ENCODE measurements at regions not wholly inside any gene's neighbourhood (a gene's known extent, or its start where the extent isn't known, plus 50 kb on each side); places are given as distances from the start of the nearest gene placed in this dataset.

DNA sequence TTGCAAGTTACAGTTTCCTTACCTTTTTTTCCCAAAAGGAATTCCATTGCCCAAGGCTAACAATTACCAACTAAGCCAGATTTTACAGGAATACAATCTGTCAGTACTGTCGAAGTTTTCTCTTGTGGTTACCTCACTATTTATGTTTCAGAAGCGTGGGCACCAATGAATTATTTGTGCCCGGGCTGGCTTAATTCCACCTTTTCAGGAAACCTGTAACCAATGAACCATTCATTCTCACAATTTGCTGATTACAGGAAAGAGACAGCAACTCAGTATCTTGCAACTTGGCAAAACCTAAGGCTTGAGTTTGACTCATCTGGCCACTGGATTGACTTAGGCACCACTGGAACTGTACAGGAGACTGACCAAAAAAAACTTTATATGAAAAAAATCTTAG lies 485.6 kb downstream of the INHBA start:
- DNase-seq = no peak

DNA sequence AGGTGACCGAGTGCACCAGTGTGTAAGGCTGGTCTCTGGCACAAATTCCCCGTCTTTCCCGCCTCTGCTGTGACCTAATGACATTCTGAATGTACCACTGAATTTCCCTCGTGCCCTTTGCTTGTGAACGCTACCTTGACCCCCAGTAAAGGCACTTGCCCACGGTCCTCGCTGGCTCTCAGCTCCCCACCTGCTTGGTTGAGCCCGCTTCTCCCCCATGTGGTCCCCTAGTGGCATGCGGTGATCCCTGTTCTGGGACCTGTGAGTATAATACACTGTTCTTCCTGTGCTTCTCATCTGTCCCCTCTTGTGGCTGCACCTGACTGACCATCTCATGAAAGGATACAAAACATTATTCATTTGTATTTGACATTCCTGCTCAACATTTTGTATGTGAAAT lies 495.7 kb downstream of the INHBA start:
- DNase-seq = no peak

DNA sequence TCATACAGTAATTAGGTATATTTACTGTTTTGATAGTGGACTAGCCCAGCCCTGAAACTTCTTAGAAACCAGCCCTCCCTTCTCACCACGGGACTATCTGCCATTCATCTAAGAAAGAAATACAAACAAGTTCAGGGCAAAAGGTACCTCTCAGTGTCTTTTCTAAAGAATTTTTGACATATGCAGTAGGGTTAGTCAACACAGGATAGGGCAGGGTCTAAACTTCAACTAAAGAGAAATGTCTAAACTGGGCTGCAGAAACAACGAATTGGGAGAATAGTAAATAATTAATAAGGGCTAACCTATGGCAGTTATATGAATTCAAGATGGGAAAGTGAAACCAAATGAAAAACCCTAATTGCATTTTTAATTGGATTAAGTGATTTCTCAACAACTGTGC lies 496.6 kb downstream of the INHBA start:
- DNase-seq = no peak

DNA sequence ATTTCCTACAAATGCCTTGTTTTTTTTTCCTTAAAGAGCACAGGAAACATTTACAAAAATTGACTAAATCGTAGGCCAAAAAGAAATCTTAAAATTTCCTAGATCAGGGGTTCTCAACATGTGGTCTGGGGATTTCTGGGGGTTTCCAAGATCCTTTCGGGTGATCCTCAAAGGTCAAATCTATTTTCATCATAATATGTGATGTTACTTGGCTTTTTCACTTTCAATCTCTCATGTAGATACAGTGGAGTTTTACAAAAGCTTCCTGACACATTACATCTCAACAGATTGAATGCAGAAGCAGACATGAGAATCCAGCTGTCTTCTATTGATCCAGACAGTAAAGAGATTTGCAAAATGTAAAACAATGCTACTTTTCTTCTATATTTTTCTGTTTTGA lies 497.3 kb downstream of the INHBA start:
- DNase-seq = peak; percentile 80

DNA sequence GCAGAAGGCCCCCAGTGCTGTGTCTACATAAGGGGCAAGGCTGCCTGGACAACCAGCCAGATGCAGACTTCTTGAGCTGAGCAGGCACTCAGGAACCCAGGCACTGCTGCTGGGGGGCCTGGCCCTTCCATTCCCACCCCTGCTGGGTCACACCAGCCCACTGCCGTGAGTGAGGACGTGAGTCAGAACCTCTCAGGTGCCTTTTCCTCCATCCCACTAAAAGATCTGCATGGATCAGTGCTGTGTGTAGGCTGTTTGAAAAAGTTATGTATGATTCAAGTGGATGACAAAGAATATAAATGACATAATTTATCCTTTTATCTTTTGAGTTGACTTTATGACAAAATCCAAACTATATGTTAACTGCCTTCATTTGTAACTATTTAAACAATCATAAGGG lies 499.3 kb downstream of the INHBA start:
- peak; percentile 9 for DNase-seq

DNA sequence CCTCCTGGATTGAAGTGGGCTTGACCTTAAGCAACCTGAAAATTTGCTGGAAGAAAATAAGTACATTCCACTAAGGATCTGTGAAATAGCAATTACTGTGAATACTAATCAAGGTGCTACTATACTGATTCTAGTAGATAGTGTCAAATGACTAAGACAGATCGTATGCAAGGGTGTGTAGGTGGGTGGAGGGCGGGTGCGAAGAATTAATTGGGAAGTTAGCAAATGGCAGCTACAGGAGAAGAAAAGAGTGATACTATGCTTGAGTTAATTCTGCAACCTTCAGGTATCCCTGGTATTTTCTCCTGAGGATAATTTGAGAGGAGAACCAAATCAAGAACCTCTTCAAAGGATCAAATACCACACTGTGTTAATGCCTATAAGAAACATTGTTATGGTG lies 501.9 kb downstream of the INHBA start:
- no peak for DNase-seq

DNA sequence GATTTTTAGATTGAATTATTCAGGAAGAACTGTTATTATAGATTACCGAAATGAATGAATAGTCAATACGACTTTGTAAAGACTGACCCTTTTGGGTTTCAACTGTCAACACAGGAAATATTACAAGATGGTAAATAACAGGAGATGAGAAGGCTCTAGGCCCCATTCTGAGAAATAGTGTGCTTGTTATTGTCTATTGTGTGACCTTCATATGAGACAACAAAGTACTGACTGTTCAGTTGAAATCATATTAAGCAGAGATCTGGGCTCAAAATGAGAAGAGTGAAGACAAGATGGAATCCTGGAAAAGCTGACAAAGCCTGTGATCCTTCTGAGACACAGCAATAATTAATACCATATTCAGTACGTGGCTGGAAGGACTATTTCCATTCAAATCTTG lies 503.8 kb downstream of the INHBA start:
- no peak for DNase-seq

DNA sequence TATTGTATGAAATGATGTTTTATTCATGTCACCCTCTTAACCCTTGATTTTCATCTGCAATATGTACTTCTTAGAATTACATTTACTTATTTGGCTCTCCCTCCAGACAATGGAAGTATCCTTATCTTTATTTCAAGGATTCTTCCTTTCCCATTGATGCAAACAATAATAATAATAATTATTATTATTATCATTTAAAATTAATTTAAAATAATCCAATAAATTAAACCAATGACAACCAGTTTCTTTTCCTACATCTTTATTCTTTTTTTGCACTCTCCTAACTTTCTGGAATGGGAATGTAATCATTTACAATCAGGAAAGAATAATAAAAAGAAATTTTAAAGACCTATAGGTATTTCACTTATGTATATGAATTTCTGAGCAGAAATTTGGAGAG lies 504.4 kb downstream of the INHBA start:
- DNase-seq = no peak

DNA sequence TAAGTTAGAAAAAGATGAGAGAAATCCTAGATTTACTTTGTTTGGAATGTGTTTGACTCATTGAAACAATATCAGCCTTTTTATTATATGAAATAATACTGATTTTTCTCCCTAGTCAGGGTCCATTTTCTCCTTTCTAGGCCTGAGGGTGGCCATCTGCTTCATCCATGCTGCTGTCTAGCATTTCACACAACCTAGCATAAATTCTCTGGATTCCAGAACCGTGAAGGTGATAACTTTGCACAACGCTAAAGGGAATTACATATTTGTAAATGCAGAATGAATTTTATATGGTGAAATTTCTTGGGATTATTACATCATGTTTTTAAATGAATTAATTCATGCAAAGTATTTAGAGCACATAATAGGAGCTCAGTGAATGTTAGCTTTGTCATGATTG lies 505.1 kb downstream of the INHBA start:
- DNase-seq = no peak

DNA sequence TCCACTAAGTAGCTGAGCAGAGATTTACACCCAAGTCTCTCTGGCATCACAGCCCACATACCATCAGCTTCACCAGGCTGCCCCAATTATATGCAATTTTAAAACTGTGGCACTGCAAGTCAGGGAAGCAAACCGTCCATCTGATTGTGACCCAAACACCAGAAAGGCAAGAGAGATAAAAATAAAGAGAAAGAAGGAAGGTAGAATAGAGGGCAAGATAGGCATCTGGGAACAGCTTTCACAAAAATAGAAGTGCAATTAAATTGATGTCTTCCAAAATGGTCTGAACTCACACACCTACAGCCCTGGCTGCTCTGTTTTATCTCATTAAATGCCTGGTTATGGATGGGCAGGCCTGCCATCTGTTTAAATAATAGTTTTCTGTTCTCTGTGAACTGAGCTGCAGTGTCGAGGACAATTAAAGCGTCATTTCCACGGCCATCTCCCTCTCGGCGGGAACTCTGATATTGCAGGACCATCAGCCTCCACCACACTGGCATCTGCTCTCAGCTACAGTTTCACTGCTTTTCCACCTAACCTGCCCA lies 509.1 kb downstream of the INHBA start:
- no peak for DNase-seq

DNA sequence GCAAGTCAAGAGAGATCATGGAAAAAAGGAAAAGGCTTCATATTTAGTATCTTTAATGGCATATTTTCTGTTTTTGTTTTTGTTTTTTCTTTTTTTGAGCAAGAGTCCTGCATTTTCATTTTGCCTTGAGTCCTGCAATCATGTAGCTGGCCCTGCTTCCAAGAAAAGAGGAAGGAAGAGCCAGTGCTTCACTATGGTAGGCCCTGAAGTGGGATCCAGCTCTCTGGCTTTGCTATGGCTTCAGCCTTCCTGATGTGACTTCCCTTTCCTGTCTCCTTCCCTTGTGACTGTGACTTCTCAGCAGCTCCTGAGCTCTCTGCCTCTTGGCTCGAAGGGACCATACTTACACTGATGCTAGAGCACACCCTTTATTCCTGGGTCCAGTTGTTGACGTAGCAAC lies 512.3 kb downstream of the INHBA start:
- DNase-seq = peak; percentile 81

DNA sequence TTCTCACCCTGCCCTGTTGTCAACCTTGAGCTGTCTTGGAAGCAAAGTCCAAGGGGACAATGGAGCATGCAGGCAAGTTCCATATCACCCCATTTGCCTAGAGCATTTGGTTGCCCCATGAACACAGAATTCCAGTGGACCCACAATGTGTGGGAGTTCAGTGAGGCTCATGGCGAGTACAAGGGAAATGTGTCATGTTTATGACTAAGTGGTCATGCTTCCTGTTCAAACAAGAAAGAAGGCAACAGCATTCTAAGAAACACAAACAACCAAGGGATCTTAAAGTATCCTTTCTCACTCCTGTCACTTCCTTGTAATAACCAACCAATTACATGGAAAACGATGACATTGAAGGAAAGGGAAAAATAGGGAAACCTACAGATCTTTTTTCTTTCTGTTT lies 513.0 kb downstream of the INHBA start:
- DNase-seq = peak; percentile 90

DNA sequence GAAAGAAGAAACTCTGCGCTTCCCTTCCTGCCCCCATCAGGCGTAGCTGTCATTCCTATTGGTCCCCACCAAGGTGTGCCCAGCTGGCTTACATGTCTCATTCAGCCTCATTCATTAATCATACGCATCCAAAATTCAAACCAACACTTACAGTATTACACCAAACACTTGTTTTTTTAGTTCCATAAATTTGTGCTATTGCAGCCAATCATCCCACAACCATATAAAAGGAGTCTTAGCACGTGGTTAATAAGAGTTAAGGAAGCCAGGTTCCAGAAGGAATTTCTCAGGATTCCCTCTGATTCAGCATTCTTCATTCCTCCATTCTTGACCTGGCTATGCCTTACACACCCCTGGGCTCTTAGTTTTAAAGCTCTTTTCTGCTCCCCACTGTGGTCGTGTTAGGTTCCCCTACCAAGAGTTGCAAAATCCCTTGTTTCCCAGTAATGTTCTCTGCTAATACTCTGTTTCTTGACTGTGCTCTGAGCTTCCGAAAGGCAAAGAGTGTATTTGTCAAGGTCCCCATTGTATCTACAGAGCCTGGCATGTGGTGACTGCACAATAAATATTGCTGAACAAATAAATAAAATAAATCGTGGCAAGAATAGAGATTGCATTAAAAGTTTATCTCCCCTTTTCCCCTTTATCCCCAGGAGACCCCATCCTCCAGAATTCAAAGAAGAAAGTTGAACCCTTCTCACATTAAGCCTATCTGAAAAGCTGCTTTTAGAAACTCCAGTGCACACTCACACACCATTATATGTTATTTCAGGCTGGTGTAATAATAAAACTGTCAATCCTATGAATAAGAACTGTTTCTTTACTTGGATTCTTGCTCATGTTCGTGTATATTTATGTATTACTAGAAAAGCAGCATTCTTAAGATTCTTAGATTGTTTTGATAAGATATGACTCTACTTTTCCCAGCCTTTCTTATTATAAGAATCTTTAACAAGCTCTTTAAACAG lies 514.4 kb downstream of the INHBA start:
- no peak for DNase-seq

DNA sequence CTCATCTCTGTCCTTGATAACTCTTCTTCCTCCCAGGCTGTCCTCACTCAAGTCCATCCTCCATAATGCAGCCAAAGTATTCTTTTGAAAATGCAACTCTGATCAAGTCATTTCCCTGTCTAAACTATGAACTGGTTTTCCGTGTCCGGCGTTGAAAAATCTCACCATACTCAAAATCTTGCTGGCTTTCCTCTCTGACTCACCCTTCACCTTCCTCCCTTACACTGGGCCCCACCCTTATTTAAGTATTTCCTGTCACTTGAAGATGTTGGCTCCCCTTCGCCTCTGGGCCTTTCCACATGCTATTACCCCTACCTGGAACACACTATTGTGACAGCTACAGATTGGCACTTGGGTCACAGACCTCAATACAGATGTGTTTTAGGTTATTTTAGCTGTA lies 515.6 kb downstream of the INHBA start:
- DNase-seq = no peak

DNA sequence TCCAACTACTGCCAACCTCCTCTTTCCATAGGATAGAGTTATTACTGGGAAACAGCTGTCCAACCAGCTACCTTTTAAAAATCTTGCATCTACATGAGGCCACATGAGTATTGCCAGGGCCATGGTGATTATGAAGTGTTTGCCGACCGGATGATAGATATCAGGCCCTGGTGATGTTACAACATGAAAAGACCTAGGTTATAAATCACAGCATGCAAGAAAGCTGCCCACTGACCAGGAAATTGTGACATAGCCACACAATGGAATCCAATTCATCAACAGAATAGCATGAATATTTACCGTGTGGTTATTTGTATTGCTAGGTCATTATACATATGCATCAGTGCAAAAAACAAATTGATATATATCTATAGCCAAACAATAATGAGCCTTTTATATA lies 517.0 kb downstream of the INHBA start:
- no peak for DNase-seq

DNA sequence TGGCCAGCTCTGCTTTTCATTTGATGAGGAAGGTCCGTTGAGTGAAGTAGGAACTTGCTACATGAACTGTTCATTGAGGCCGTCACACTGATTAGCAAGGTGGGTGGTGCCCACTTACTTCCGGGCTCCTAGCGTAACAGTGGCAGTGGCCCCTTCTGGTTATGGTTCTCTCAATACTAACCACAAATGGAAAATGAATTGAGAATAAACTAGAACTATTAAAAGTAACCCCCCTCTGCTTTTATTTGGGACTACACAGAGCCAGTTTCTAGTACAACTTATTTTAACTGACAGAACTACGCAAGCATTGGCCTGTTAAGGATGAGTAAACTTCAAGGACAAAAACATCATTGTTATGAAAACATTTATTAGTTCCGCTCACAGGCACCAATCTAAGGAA lies 519.1 kb downstream of the INHBA start:
- no peak for DNase-seq

DNA sequence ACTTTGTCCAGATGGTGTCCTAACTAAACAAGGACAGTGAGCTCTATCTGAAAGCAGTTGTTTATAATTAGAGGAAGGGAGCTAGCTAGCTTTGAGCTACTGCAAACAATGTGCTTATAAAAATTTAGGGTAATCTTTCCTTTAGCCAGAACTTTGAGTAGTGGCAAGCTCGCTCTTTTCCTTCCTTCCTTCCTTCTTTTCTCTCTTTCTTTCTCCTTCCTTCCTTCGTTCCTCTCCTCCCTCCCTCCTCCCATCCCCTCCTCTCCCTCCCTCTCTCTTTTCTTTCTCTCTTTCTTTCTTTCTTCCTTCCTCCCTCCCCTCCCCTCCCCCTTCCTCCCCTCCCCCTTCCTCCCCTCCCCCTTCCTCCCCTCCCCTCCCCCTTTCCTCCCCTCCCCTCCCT lies 520.1 kb downstream of the INHBA start:
- no peak for DNase-seq

DNA sequence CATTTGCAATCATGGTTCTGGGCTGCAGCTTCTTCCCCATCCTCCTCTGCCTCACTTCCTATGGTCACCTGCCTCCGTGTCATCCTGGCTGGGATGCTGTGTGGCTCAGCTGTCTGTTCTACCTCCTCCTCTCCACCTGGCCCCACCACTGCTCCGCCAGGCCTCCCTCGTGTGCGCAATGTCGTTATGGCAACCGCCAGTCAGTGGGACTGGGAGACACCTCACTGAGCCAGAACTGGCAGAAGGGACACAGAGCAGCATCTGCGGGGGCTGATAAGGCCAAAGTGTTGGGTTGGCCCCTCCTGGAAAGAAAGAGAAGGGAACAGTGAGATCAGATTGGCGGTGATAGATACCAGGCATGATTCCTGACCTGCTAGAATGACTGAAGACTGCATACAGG lies 527.5 kb downstream of the INHBA start:
- no peak for DNase-seq

DNA sequence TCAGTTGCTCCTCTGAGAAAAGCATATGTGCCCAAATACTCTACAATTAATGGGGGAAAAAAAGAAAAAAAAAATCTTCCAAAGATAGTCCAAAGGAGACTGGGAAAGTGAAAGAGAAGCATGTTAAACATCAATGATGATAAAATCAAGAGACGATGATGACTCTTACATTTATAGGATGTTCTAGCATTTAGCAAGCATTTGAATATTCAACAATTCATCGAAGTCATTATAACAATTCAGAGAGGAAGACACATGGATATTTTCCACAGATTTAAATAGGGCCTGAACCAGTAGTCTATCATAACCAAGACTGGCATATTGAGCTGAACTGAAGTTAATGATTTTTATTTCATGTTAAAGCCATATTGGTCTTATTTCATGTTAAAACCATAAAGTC lies 528.4 kb downstream of the INHBA start:
- DNase-seq = no peak

DNA sequence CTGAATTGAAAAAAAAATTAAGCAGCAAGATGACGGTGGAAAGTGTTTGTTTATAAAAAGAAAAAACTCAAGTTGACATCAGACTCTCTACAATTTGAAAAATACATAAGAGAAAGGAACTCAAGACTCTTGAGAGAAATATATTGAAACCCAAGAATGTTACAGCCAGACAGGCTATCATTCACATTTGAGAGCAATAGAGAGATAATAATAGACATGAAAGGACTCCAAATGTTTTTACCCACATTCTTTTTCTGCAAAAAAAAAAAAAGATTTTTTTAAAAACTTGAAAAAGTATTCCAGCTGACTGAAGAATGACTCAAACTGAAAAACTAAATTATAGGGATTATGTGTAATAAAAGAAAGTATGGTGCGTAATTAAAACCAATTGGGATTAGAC lies 532.4 kb downstream of the INHBA start:
- no peak for DNase-seq

DNA sequence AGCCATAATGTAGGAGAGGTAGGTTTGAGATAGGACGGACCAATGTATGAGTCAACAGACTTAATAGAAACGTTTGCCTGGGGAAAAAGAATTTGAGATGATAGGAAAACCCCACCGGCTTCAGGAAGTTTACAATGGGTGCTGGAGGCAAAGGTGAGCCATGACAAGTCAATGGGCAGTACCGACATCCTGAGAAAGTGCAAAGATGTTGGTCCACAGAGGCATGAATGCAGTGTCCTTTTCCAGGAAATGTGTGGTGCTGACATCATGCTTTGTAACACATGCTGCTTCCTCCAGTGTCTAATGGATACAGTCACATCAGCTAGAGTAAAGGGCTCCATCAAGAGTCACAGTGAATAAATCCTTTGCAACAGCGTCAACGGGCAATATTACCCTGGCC lies 533.6 kb downstream of the INHBA start:
- DNase-seq = no peak

DNA sequence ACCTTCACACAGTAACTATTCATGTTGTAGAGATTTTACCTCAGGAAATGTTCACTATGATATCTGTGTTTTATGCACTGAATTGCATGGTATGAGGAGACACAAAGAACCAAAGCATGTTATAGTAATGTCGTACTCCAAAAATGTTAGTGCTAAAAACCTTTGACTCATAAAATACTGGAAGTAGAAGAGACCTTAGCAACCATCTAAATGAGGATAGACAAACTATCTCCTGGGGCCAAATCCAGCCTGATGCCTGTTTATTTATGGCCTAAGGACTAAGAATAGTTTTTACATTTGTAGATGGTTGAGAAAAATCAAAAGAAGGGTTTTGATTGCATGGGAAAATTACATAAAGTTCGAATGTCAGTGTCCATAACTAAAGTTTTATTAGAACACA lies 535.1 kb downstream of the INHBA start:
- DNase-seq = no peak

DNA sequence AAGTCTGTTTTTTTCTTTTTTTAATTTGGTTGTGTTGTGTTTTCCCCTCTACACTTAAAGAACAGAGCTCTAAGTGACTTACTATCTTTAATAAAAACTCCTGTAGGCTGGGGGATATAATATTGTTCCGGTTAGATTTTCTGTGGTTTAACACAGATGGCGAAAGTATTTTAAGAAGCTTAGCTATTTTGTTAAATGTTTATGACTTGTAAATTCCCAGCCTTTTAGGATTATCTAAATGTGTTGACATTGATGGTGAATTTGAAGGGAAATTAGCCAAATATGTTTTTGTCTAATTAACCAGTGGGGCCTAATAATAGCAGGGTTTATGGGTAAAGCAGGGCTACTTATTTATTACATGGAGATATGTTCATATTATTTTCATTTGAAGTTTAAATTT lies 538.5 kb downstream of the INHBA start:
- no peak for DNase-seq

DNA sequence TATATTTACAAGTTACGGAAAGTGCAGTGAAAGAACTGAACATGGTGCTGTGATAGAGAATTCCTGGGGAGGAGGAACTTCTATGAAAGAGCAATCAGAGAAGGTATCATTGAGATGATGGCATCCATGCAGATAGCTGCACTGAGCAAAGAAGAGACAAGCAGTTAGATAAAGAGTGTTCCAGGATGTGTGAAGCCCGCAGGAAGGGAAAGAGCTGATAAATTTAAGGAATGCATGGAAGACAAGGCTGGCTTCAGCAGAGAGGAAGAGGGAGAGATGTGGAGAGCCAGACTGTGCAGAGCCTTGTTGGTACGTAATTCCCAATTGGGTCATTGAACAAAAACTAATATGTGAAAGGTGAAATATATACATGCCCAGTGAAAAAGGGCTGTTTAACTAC lies 538.9 kb downstream of the INHBA start:
- no peak for DNase-seq

DNA sequence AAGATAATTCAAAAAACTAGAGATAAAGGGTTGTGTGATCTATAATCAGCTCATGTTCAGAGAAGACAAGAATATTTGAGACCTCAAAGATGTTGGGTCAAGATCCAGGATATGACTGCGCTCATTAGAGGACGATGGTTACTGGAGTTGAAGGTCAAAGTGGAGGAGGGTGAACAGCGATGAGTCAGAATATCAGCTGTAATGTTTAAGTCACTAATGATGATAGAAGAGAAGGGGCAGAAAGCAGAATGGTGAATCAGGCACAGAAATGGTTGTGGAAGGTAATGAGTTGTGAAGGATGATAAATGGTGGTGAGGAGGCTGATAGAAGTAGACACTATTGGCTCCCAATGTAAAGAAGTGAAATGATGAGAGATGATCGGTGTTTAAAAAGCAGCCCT lies 540.3 kb downstream of the INHBA start:
- no peak for DNase-seq

Data from inflammatory macrophage treated with lipopolysaccharide for 4 hours (primary cell).